DND-41 (cell line): ENCODE measurements at regions not wholly inside any gene's neighbourhood (a gene's known extent, or its start where the extent isn't known, plus 50 kb on each side); places are given as distances from the start of the nearest gene placed in this dataset.

Source experiments
- EZH2 ChIP-seq: IDR thresholded peaks from 3 replicates; pipeline ENCODE4 v1.6.1; 2012; ENCODE audit warnings: borderline replicate concordance, low read depth, mild to moderate bottlenecking, moderate library complexity, low read length, inconsistent platforms; ENCODE audit not compliant: severe bottlenecking
- TF ChIP-seq, protein P1 (sequence below): IDR thresholded peaks from 2 replicates; pipeline ENCODE4 v1.5.1; 2012; ENCODE audit warnings: borderline replicate concordance, low read length, moderate library complexity, mild to moderate bottlenecking; ENCODE audit not compliant: poor library complexity, severe bottlenecking; ENCODE audit errors: extremely low read depth

DNA sequence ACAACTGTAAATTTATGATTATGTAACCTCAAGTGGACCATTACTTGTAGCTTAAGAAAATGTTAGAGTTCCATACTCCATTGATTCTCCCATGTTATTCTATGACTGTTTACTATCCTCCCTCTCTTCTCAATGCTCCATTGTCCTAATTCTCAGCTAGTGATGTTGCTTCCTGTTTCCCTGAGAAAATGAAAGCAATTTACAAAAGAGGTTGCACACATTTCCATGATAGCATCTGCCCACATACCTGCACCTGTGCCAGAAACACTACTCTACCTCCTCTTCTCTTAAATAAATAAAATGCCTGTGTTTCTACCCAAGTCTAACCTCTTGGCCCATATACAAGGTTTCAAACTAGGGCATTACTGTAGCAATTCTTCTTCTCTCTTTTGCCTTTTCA is 1620.9 kb downstream of the FAM181B start:
- TF ChIP-seq, protein P1, sequence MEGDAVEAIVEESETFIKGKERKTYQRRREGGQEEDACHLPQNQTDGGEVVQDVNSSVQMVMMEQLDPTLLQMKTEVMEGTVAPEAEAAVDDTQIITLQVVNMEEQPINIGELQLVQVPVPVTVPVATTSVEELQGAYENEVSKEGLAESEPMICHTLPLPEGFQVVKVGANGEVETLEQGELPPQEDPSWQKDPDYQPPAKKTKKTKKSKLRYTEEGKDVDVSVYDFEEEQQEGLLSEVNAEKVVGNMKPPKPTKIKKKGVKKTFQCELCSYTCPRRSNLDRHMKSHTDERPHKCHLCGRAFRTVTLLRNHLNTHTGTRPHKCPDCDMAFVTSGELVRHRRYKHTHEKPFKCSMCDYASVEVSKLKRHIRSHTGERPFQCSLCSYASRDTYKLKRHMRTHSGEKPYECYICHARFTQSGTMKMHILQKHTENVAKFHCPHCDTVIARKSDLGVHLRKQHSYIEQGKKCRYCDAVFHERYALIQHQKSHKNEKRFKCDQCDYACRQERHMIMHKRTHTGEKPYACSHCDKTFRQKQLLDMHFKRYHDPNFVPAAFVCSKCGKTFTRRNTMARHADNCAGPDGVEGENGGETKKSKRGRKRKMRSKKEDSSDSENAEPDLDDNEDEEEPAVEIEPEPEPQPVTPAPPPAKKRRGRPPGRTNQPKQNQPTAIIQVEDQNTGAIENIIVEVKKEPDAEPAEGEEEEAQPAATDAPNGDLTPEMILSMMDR: no peak
- TF ChIP-seq EZH2: no peak
